COLO829 (cell line): ENCODE measurements at regions not wholly inside any gene's neighbourhood (a gene's known extent, or its start where the extent isn't known, plus 50 kb on each side); places are given as distances from the start of the nearest gene placed in this dataset.
"Not testable (repeated sequence)": the region's sequence is repeated elsewhere in the genome, so short reads cannot be mapped to it uniquely, and the experiment has no call there.

Experiments used
- DNase-seq: peaks from one replicate; pipeline ENCODE4 v3.0.0; 2012; ENCODE audit warnings: low spot score

GRCh38 chr9:28923351-28923750 is 1350.1 kb upstream of the C9orf72 start:
- DNase-seq: no peak

GRCh38 chr9:28925157-28925556 is 1351.9 kb upstream of the C9orf72 start:
- DNase-seq: no peak

- DNase-seq: no peak
Measured at GRCh38 chr9:28926306-28926705, 1353.0 kb upstream of the C9orf72 start.

- no peak for DNase-seq
Measured at GRCh38 chr9:28927691-28928090, 1354.4 kb upstream of the C9orf72 start.

- DNase-seq: no peak
Measured at GRCh38 chr9:28929433-28929832, 1356.2 kb upstream of the C9orf72 start.

GRCh38 chr9:28930766-28931165 is 1357.5 kb upstream of the C9orf72 start:
- DNase-seq: no peak

- no peak for DNase-seq
Measured at GRCh38 chr9:28934111-28934510, 1360.8 kb upstream of the C9orf72 start.

GRCh38 chr9:28938981-28939380 is 1365.7 kb upstream of the C9orf72 start:
- no peak for DNase-seq

GRCh38 chr9:28941856-28942255 is 1368.6 kb upstream of the C9orf72 start:
- no peak for DNase-seq

- DNase-seq: no peak
Measured at GRCh38 chr9:28942941-28943340, 1369.7 kb upstream of the C9orf72 start.

GRCh38 chr9:28946648-28947047 is 1373.4 kb upstream of the C9orf72 start:
- DNase-seq: no peak

GRCh38 chr9:28951945-28952344 is 1378.7 kb upstream of the C9orf72 start:
- no peak for DNase-seq

- peak; percentile 2 for DNase-seq
Measured at GRCh38 chr9:28956116-28956880, 1383.0 kb upstream of the C9orf72 start.

- no peak for DNase-seq
Measured at GRCh38 chr9:28960602-28961001, 1387.3 kb upstream of the C9orf72 start.

- DNase-seq: no peak
Measured at GRCh38 chr9:28961623-28962022, 1388.3 kb upstream of the C9orf72 start.

GRCh38 chr9:28967226-28967625 is 1393.9 kb upstream of the C9orf72 start:
- no peak for DNase-seq

- DNase-seq: no peak
Measured at GRCh38 chr9:28970241-28970654, 1397.0 kb upstream of the C9orf72 start.

GRCh38 chr9:28971881-28972280 is 1398.6 kb upstream of the C9orf72 start:
- no peak for DNase-seq

GRCh38 chr9:28976250-28976649 is 1403.0 kb upstream of the C9orf72 start:
- DNase-seq: no peak

GRCh38 chr9:28976684-28977083 is 1403.4 kb upstream of the C9orf72 start:
- no peak for DNase-seq

- no peak for DNase-seq
Measured at GRCh38 chr9:28981129-28981528, 1407.8 kb upstream of the C9orf72 start.

GRCh38 chr9:28981711-28982110 is 1408.4 kb upstream of the C9orf72 start:
- no peak for DNase-seq

- no peak for DNase-seq
Measured at GRCh38 chr9:28984016-28984415, 1410.7 kb upstream of the C9orf72 start.

GRCh38 chr9:28990009-28990408 is 1416.7 kb upstream of the C9orf72 start:
- DNase-seq: not testable (repeated sequence)
